DND-41 (cell line): ENCODE measurements at regions not wholly inside any gene's neighbourhood (a gene's known extent, or its start where the extent isn't known, plus 50 kb on each side); places are given as distances from the start of the nearest gene placed in this dataset.

ENCODE experiments used
- ATAC-seq: fragments of 200-7000 bp; cut with Tn5 transposase; 3 replicates; pipeline ENCODE4 v1.9.1; 2021; ENCODE audit warnings: low read depth; ENCODE audit not compliant: insufficient read depth
- DNase-seq: peaks from one replicate; pipeline ENCODE4 v3.0.0-alpha.2; 2020
- H2AFZ ChIP-seq: 2 replicates; pipeline ENCODE4 v1.6.0; 2012; ENCODE audit warnings: low read depth, low read length
- H3K27ac ChIP-seq: 2 replicates; pipeline ENCODE4 v1.5.1; 2012; ENCODE audit warnings: low read length, inconsistent platforms
- H3K27me3 ChIP-seq: fragments of 200-600 bp; sonication (generic); 2 replicates; pipeline ENCODE4 v1.6.0; 2012; ENCODE audit warnings: low read length, mild to moderate bottlenecking, inconsistent platforms; ENCODE audit not compliant: insufficient read depth, poor library complexity
- H3K36me3 ChIP-seq: 2 replicates; pipeline ENCODE4 v1.5.1; 2012; ENCODE audit warnings: low read length, inconsistent platforms; ENCODE audit not compliant: insufficient read depth
- H3K4me1 ChIP-seq: 2 replicates; pipeline ENCODE4 v1.5.1; 2012; ENCODE audit warnings: mild to moderate bottlenecking, low read length; ENCODE audit not compliant: insufficient read depth
- H3K4me2 ChIP-seq: 2 replicates; pipeline ENCODE4 v1.6.0; 2012; ENCODE audit warnings: mild to moderate bottlenecking, moderate library complexity, low read length, inconsistent platforms; ENCODE audit not compliant: insufficient read depth
- H3K4me3 ChIP-seq, 2 experiments: fragments of 200-600 bp in 1 of 2; shearing (Covaris generic) in 1 of 2; 2 replicates each; pipeline ENCODE4 v1.5.1; 2012 to 2016; ENCODE audit warnings: inconsistent platforms in 2 of 2, low read length in 2 of 2, mild to moderate bottlenecking in 2 of 2, low read depth in 1 of 2, moderate library complexity in 1 of 2
- H3K79me2 ChIP-seq: 2 replicates; pipeline ENCODE4 v1.6.0; 2012; ENCODE audit warnings: low read length, inconsistent platforms; ENCODE audit not compliant: insufficient read depth
- H3K9ac ChIP-seq: 2 replicates; pipeline ENCODE4 v1.6.0; 2012; ENCODE audit warnings: low read depth, mild to moderate bottlenecking, inconsistent platforms, low read length, moderate library complexity
- H3K9me3 ChIP-seq: 2 replicates; pipeline ENCODE4 v1.5.1; 2012; ENCODE audit warnings: low read length, moderate library complexity, mild to moderate bottlenecking, inconsistent platforms; ENCODE audit not compliant: insufficient read depth, severe bottlenecking
- H4K20me1 ChIP-seq: 2 replicates; pipeline ENCODE4 v1.6.0; 2012; ENCODE audit warnings: low read length; ENCODE audit not compliant: insufficient read depth
- EZH2 ChIP-seq: IDR thresholded peaks from 3 replicates; pipeline ENCODE4 v1.6.1; 2012; ENCODE audit warnings: borderline replicate concordance, low read depth, mild to moderate bottlenecking, moderate library complexity, low read length, inconsistent platforms; ENCODE audit not compliant: severe bottlenecking
- TF ChIP-seq, protein P1 (sequence below): IDR thresholded peaks from 2 replicates; pipeline ENCODE4 v1.5.1; 2012; ENCODE audit warnings: borderline replicate concordance, low read length, moderate library complexity, mild to moderate bottlenecking; ENCODE audit not compliant: poor library complexity, severe bottlenecking; ENCODE audit errors: extremely low read depth

DNA sequence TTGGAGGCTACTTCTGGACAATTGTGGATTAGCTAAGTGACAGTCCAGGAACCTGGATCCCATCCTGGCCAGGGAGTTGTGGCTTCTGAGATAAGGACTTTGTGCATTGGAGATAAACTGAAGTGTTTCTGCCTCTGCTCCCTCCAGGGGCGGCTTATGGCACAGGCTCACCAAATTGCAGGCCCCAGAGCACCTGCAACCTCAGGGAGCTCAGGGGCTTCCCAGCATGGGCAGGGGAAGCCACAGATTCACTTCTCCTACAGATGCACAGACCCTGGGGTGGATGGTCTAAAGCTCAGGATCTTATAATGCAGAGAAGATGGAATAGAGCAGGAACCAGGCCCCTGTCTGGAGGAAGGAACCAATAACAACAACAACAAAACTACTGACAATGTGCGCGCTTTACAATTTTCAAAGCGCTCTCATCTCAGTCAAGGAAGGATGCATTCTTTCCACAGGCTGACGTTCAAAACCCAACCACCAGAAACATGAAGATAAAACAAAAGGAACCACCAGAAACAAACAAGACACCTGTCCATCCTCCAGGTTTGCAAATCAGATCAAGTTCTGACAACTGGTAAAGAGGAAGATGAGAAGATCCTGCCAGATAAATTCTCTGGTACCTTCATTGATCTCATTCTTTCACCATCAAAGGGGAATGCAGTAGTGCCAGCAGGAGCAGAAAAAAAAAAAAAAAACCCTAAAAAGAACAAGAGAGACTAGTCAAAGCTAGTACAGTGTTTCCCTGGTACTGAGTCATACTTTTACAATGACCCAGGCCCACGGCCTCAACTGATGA, 121.0 kb upstream of the IRF2BP2 start:
- no peaks in the 10 kb centered on the region for H3K79me2 ChIP-seq
- no peak for TF ChIP-seq EZH2
- TF ChIP-seq, protein P1, sequence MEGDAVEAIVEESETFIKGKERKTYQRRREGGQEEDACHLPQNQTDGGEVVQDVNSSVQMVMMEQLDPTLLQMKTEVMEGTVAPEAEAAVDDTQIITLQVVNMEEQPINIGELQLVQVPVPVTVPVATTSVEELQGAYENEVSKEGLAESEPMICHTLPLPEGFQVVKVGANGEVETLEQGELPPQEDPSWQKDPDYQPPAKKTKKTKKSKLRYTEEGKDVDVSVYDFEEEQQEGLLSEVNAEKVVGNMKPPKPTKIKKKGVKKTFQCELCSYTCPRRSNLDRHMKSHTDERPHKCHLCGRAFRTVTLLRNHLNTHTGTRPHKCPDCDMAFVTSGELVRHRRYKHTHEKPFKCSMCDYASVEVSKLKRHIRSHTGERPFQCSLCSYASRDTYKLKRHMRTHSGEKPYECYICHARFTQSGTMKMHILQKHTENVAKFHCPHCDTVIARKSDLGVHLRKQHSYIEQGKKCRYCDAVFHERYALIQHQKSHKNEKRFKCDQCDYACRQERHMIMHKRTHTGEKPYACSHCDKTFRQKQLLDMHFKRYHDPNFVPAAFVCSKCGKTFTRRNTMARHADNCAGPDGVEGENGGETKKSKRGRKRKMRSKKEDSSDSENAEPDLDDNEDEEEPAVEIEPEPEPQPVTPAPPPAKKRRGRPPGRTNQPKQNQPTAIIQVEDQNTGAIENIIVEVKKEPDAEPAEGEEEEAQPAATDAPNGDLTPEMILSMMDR, result peak; percentile 54
- H3K36me3 ChIP-seq, result no peaks in the 10 kb centered on the region
- H3K4me1 ChIP-seq, result peaks cover 48% of the 10 kb centered on the region
- H4K20me1 ChIP-seq, result no peaks in the 10 kb centered on the region
- no peak overlapping the region for H3K4me3 ChIP-seq
- H3K9ac ChIP-seq, result no peak overlapping the region
- H3K9me3 ChIP-seq, result no peaks in the 10 kb centered on the region
- peak; percentile 82 for ATAC-seq
- peak; percentile 63 for DNase-seq
- H2AFZ ChIP-seq, result no peak overlapping the region
- peak overlapping the region; percentile 58 for H3K27ac ChIP-seq
- no peak overlapping the region for H3K4me2 ChIP-seq
- H3K27me3 ChIP-seq, result no peaks in the 10 kb centered on the region

DNA sequence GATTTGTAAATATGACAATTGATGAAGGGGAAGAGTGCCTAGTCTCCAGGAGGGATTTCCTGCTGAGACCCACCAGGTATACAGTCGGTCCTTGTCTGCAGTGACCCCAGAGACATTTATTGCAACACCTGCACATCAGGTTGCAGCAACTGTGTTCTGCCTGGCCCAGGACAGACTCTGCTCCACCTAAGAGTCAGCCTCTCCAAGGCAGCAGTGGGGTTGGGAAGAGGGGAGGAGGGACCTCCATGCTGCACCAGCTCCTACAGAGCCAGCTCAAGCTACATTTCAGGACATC, 120.4 kb upstream of the IRF2BP2 start:
- ATAC-seq (peak; percentile 12; the same call in 1 of the 3 replicates), DNase-seq (no peak)
- Histone ChIP-seq H3K4me1 (peaks cover 54% of the 10 kb centered on the region), H3K4me3 (no peak overlapping the region), H3K9ac (no peak overlapping the region), H4K20me1 (no peaks in the 10 kb centered on the region), H3K36me3 (no peaks in the 10 kb centered on the region), H3K4me2 (no peak overlapping the region), H3K9me3 (no peaks in the 10 kb centered on the region), H3K27ac (peak overlapping the region; percentile 58), H3K27me3 (no peaks in the 10 kb centered on the region), H3K79me2 (no peaks in the 10 kb centered on the region), H2AFZ (no peak overlapping the region)
- TF ChIP-seq EZH2, result no peak
- TF ChIP-seq, protein P1, result no peak

DNA sequence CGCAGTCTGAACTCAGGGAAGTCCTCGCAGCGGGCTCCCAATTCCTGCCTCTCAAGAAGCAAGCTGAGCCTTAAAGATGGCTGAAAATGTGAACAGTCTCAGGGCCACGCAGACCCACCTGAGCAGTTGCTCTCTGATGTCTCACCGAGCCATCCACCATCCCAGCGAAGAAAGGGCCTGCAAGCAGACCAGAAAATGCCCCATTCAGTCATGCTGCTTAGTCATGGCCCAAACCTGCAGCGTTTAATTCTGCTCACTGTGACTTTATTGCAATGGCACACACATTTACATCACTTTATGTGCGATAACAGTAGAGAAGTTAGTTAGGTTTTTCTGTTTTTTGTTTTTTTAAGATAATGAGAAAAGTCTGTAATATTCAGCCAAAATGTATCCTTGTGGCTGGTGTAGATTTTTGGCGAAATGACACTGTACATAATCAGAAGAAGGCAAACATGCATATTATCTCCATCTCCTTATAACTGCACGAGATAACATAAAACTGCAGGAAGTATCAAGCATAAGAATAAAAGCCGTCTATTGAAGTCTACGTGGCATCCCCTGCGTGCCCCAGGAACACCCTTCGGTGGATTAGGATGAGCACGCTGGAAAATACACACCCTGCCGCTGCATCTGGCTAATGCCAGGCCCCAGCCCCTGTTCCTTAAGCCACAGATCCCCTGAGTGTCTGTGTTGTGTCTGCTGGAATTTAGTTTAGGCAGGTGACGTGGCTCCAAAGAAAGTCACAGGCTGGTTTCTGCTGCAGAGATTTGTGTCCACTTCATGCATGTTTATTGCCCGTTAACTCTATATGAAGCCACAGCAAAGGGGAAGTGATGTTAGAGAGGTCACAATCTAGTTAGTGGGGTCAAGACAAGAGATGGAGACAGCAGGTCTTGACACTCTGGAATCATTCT, 119.8 kb upstream of the IRF2BP2 start:
- no peak for DNase-seq
- H3K79me2 ChIP-seq, result no peaks in the 10 kb centered on the region

More for the DNA sequence above, 119.8 kb upstream of the IRF2BP2 start:
- no peak overlapping the region for H2AFZ ChIP-seq
- H3K27ac ChIP-seq, result peak overlapping the region; percentile 58
- no peaks in the 10 kb centered on the region for H3K9me3 ChIP-seq
- no peak overlapping the region for H3K4me2 ChIP-seq
- no peak overlapping the region for H3K9ac ChIP-seq
- no peak overlapping the region for H3K4me3 ChIP-seq
- TF ChIP-seq EZH2, result no peak
- TF ChIP-seq, protein P1, result no peak
- no peaks in the 10 kb centered on the region for H4K20me1 ChIP-seq
- peaks cover 60% of the 10 kb centered on the region for H3K4me1 ChIP-seq
- H3K36me3 ChIP-seq, result no peaks in the 10 kb centered on the region
- H3K27me3 ChIP-seq, result no peaks in the 10 kb centered on the region
- no peak for ATAC-seq
